ENCODE measurements at regions not wholly inside any gene's neighbourhood (a gene's known extent, or its start where the extent isn't known, plus 50 kb on each side); places are given as distances from the start of the nearest gene placed in this dataset.

DNA sequence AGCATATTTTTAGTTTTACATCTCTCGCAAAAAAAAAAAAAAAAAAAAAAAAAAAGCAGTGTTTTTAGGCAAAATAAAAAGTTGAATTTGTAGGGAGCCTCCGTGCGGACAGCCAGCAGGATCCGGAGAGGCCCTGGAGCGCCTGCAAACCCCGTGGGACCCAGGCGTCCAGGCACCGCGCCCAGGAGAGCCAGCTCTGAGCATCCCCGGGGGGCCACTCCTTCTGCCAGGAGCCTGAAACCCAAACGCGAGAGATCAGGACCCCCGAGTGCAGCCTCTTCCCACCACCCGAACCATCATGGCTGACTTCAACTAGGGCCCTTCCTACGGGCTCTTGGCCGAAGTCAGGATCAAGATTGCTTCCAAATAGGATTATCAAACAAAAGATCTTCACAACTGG lies 54.1 kb upstream of the LY86 start:
- H3K27me3 ChIP-seq (replicated peaks; ENCODE audit: insufficient read depth), result no peaks in the 10 kb centered on the region
- H3K4me3 ChIP-seq, result no peak overlapping the region
- no peaks in the 10 kb centered on the region for H3K36me3 ChIP-seq
- no peaks in the 10 kb centered on the region for H3K9me3 ChIP-seq
- DNase-seq (ENCODE audit: low spot score), result no peak
- TF ChIP-seq, protein P1, sequence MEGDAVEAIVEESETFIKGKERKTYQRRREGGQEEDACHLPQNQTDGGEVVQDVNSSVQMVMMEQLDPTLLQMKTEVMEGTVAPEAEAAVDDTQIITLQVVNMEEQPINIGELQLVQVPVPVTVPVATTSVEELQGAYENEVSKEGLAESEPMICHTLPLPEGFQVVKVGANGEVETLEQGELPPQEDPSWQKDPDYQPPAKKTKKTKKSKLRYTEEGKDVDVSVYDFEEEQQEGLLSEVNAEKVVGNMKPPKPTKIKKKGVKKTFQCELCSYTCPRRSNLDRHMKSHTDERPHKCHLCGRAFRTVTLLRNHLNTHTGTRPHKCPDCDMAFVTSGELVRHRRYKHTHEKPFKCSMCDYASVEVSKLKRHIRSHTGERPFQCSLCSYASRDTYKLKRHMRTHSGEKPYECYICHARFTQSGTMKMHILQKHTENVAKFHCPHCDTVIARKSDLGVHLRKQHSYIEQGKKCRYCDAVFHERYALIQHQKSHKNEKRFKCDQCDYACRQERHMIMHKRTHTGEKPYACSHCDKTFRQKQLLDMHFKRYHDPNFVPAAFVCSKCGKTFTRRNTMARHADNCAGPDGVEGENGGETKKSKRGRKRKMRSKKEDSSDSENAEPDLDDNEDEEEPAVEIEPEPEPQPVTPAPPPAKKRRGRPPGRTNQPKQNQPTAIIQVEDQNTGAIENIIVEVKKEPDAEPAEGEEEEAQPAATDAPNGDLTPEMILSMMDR (IDR thresholded peaks at IDR 0.05), result no peak
- no peaks in the 10 kb centered on the region for H3K4me1 ChIP-seq (ENCODE audit: control insufficient read depth in 1 of 2, low read depth in 2 of 2)
- ATAC-seq (ENCODE audit: insufficient number of reproducible peaks, low FRiP score, low read depth), result no peak
- H3K27ac ChIP-seq, result no peak overlapping the region

DNA sequence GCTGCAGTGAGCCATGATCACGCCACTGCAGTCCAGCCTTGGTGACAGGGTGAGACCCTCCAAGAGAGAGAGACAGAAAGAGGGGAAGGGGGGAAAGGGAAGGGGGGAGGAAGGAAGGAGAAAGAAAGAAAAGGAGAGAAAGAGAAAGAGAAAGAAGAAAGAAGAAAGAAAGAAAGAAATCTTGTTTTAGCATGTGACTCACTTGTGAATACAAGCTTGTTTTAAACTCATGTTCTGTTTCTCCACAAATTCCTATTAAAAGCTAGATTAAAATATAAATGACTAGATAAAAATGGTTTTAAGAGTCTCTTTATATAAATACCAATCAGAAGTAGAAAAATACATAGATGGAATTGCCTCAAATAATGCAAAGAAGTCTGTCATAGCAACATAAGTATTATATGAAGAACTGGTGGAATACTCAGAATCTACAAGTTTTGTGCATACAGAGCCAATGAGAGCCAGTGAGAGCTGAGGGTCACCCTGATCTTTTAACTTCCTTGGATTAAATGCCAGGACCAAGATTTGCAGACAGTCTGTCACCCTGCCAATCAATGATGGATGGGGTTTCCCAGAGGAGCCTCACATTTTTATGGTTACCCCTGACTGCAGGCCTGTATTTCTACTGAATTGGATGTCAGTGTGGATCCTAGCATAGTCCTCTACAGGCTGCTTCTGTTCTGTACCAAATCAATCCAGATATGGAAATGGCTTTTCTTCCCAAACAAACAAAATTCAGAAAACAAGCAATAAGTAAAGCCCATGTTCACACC lies 50.8 kb upstream of the LY86 start:
- no peak for ATAC-seq (ENCODE audit: insufficient number of reproducible peaks, low FRiP score, low read depth)
- Histone ChIP-seq H3K27me3 (replicated peaks; ENCODE audit: insufficient read depth) (no peaks in the 10 kb centered on the region), H3K9me3 (no peaks in the 10 kb centered on the region), H3K27ac (no peak overlapping the region), H3K4me3 (no peak overlapping the region), H3K36me3 (no peaks in the 10 kb centered on the region), H3K4me1 (ENCODE audit: control insufficient read depth in 1 of 2, low read depth in 2 of 2) (no peaks in the 10 kb centered on the region)
- DNase-seq (ENCODE audit: low spot score), result no peak
- TF ChIP-seq, protein P1 (IDR thresholded peaks at IDR 0.05), result no peak

DNA sequence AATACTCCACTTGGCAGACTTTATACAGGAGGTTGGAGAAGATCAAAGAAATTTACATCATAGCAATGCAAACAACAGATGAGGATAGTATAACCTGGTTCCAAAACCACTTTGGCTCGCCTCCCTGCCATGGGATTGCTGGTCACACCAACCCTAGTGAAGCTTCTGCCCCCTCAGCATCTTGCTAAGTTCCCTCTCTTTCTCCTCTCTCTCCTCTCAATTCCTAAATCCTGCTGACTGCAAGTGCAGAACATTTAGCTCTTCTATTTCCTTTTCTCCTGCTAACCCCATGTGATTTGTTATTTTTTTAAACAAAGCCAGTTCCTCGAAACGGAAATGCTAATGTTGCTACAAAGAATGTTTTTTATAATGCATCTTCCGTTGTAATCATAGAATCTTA lies 50.3 kb upstream of the LY86 start:
- H3K27ac ChIP-seq, result no peak overlapping the region
- ATAC-seq (ENCODE audit: insufficient number of reproducible peaks, low FRiP score, low read depth) (no peak), DNase-seq (ENCODE audit: low spot score) (no peak)

More for the DNA sequence above, 50.3 kb upstream of the LY86 start:
- TF ChIP-seq, protein P1 (IDR thresholded peaks at IDR 0.05), result no peak
- Histone ChIP-seq H3K4me1 (ENCODE audit: control insufficient read depth in 1 of 2, low read depth in 2 of 2) (no peaks in the 10 kb centered on the region), H3K4me3 (no peak overlapping the region), H3K36me3 (no peaks in the 10 kb centered on the region), H3K9me3 (no peaks in the 10 kb centered on the region), H3K27me3 (replicated peaks; ENCODE audit: insufficient read depth) (no peaks in the 10 kb centered on the region)

Measured in thoracic aorta (tissue), 2 donors.